ENCODE measurements at regions not wholly inside any gene's neighbourhood (a gene's known extent, or its start where the extent isn't known, plus 50 kb on each side); places are given as distances from the start of the nearest gene placed in this dataset.
"Not testable (repeated sequence)": the region's sequence is repeated elsewhere in the genome, so short reads cannot be mapped to it uniquely, and the experiment has no call there.

DNA sequence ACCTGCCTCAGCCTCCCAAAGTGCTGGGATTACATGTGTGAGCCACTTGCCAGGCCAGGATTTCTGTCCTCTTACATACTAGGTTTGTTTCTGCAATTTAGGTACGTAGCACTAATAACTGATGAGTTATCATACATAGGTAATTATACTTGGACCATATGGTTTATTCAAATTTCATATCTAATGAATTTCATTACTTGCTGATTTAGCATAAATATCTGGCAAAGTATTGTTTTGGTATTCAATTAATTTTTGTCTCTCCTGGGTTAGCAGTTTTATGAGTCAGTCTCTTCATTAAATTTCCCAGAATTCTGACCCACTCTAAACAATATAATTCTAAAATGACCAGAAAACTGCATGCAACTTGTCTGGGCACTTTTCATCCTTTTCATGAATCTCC is 2146.5 kb downstream of the TP53TG3F start:
- Histone ChIP-seq H3K9me3 (ENCODE audit: control insufficient read depth, insufficient read depth, low read length) (no peaks in the 10 kb centered on the region), H3K36me3 (ENCODE audit: control insufficient read depth, low read length) (no peaks in the 10 kb centered on the region), H4K20me1 (ENCODE audit: control insufficient read depth, insufficient read depth, low read depth, low read length) (no peaks in the 10 kb centered on the region), H3F3A (ENCODE audit: control insufficient read depth, insufficient read depth) (no peaks in the 10 kb centered on the region), H3K27me3 (ENCODE audit: control insufficient read depth, low read length) (no peaks in the 10 kb centered on the region), H3K4me3 (ENCODE audit: low read length) (no peak overlapping the region), H3K27ac (ENCODE audit: low read depth, low read length) (no peak overlapping the region), H3K9me2 (replicated peaks; ENCODE audit: control insufficient read depth, low read length) (no peaks in the 10 kb centered on the region), H3K4me1 (ENCODE audit: control insufficient read depth, low read length) (no peaks in the 10 kb centered on the region), H3K4me2 (ENCODE audit: low read length) (no peak overlapping the region), H3K79me2 (ENCODE audit: control insufficient read depth, low read length) (no peaks in the 10 kb centered on the region)
- TF ChIP-seq EZH2phosphoT487 (IDR thresholded peaks at IDR 0.05; ENCODE audit: borderline replicate concordance, low read length), result no peak
- TF ChIP-seq, protein P1, sequence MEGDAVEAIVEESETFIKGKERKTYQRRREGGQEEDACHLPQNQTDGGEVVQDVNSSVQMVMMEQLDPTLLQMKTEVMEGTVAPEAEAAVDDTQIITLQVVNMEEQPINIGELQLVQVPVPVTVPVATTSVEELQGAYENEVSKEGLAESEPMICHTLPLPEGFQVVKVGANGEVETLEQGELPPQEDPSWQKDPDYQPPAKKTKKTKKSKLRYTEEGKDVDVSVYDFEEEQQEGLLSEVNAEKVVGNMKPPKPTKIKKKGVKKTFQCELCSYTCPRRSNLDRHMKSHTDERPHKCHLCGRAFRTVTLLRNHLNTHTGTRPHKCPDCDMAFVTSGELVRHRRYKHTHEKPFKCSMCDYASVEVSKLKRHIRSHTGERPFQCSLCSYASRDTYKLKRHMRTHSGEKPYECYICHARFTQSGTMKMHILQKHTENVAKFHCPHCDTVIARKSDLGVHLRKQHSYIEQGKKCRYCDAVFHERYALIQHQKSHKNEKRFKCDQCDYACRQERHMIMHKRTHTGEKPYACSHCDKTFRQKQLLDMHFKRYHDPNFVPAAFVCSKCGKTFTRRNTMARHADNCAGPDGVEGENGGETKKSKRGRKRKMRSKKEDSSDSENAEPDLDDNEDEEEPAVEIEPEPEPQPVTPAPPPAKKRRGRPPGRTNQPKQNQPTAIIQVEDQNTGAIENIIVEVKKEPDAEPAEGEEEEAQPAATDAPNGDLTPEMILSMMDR (IDR thresholded peaks at IDR 0.05; ENCODE audit: low read depth, low read length, poor library complexity, severe bottlenecking), result no peak

DNA sequence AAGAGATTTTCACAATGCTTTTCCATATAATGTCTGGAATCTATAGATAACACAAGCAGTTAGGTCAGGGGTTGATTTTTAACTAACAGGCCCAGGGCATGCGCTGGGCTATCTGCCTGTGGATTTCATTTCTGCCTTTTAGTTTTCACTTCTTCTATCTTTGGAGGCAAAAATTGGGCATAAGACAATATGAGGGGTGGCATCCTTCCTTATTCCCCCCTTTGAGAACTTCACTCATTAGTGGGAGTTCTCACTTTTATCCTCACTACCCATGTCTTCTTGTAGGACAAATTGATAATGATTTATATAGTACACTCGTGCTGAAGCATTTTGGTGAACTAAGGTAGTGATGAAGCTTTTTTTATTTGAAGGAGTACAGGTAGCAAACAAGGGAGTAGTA is 2155.5 kb downstream of the TP53TG3F start:
- not testable (repeated sequence) for H3K4me3 ChIP-seq (ENCODE audit: low read length); H3K36me3 ChIP-seq (ENCODE audit: control insufficient read depth, low read length); H3K79me2 ChIP-seq (ENCODE audit: control insufficient read depth, low read length); H3K27me3 ChIP-seq (ENCODE audit: control insufficient read depth, low read length); H3K9me3 ChIP-seq (ENCODE audit: control insufficient read depth, insufficient read depth, low read length); H3K9me2 ChIP-seq (replicated peaks; ENCODE audit: control insufficient read depth, low read length); H3K4me1 ChIP-seq (ENCODE audit: control insufficient read depth, low read length); H3K27ac ChIP-seq (ENCODE audit: low read depth, low read length); H3K4me2 ChIP-seq (ENCODE audit: low read length); H4K20me1 ChIP-seq (ENCODE audit: control insufficient read depth, insufficient read depth, low read depth, low read length); H3F3A ChIP-seq (ENCODE audit: control insufficient read depth, insufficient read depth)

DNA sequence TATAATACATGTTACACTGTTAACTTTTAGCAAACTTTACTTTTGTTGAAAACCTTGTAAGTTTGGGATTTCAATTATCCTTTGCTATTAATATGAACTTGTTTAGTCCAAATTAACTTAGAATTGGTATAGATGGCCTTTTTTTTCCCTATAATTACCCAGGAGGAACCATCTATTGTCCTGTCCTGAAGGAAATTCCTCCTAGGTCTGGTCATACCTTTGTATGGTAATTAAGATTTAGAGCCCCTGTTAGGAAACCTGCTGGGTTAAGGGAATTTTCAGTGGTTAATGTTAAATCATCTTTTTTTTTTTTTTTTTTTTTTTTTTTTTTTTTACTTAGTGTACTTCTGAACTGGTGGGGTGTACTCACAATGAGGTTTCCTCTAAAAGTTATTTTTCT is 2159.8 kb downstream of the TP53TG3F start:
- not testable (repeated sequence) for H3K4me2 ChIP-seq (ENCODE audit: low read length); H3K27me3 ChIP-seq (ENCODE audit: control insufficient read depth, low read length); H3K4me3 ChIP-seq (ENCODE audit: low read length); H3K79me2 ChIP-seq (ENCODE audit: control insufficient read depth, low read length); H4K20me1 ChIP-seq (ENCODE audit: control insufficient read depth, insufficient read depth, low read depth, low read length); H3K27ac ChIP-seq (ENCODE audit: low read depth, low read length); H3K4me1 ChIP-seq (ENCODE audit: control insufficient read depth, low read length); H3K9me2 ChIP-seq (replicated peaks; ENCODE audit: control insufficient read depth, low read length); H3F3A ChIP-seq (ENCODE audit: control insufficient read depth, insufficient read depth); H3K36me3 ChIP-seq (ENCODE audit: control insufficient read depth, low read length); H3K9me3 ChIP-seq (ENCODE audit: control insufficient read depth, insufficient read depth, low read length)

DNA sequence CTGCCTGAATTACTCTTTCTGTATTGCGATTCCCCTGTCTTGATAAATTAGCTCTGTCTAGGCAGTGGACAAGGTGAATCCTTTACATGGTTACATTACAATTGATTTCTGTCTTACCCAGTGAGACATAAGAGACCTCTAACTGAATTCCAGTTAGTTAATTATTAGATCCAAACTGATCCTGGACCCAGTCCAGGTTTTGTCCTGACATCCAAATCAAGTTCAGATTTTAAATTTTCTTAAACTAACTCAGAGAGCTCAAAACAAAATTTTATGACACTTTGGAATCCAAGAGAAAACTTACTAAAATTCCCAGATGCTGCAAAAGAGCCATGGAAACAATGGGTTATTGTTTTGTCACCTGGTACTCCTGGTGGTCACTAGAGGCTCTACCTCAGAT is 2166.6 kb downstream of the TP53TG3F start:
- Histone ChIP-seq H3K9me3 (ENCODE audit: control insufficient read depth, insufficient read depth, low read length) (no peaks in the 10 kb centered on the region), H3F3A (ENCODE audit: control insufficient read depth, insufficient read depth) (no peaks in the 10 kb centered on the region), H3K27ac (ENCODE audit: low read depth, low read length) (no peak overlapping the region), H3K4me2 (ENCODE audit: low read length) (no peak overlapping the region), H4K20me1 (ENCODE audit: control insufficient read depth, insufficient read depth, low read depth, low read length) (no peaks in the 10 kb centered on the region), H3K27me3 (ENCODE audit: control insufficient read depth, low read length) (no peaks in the 10 kb centered on the region), H3K36me3 (ENCODE audit: control insufficient read depth, low read length) (no peaks in the 10 kb centered on the region), H3K4me3 (ENCODE audit: low read length) (no peak overlapping the region), H3K4me1 (ENCODE audit: control insufficient read depth, low read length) (no peaks in the 10 kb centered on the region), H3K9me2 (replicated peaks; ENCODE audit: control insufficient read depth, low read length) (no peaks in the 10 kb centered on the region), H3K79me2 (ENCODE audit: control insufficient read depth, low read length) (no peaks in the 10 kb centered on the region)
- TF ChIP-seq, protein P1 (IDR thresholded peaks at IDR 0.05; ENCODE audit: low read depth, low read length, poor library complexity, severe bottlenecking), result no peak
- TF ChIP-seq EZH2phosphoT487 (IDR thresholded peaks at IDR 0.05; ENCODE audit: borderline replicate concordance, low read length), result no peak

Data from DOHH2 (cell line).